GM18861 (cell line): ENCODE measurements at regions not wholly inside any gene's neighbourhood (a gene's known extent, or its start where the extent isn't known, plus 50 kb on each side); places are given as distances from the start of the nearest gene placed in this dataset.

ENCODE experiments used
- ATAC-seq: cut with Tn5 transposase; IDR thresholded peaks from one replicate; pipeline ENCODE4 v1.9.1; 2021; ENCODE audit not compliant: unreplicated experiment

DNA sequence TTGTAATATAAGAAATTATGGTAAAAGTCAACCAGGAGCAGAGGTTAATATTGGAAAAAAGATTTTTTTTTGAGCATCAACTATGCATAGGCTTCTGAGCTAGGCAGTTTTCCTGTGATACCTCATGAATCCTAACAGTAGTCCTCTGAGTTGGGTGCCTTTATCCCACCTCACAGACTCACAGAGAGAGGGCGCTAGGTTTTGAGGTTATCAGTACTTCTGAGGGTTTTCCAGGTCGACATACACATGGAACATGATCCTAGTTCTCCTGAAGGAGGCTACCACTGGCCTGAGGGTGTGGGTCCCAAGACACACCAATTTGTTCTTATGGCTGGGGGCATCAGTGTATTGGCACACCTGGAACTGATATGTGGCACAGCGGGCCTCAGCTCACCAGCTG is 358.8 kb upstream of the JAG1 start:
- no peak for ATAC-seq

DNA sequence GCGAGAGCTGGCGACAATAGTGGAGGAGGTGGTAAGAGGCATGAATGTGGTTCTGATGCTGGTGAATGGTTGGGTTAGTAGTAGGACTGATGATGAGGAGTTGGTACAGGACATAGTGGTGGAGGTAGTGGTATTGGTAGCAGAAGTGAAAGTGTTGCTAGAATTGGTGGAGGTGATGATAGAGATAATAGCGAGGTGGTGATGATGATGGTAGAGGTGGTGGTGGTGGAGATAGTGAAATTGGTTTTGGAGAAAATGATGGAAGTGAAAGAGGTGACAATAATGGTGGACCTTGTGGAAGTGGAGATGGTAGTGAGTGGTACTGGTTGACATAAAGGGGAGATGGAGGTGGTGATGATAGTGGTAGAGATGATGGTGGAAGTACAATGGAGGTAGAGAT is 360.2 kb upstream of the JAG1 start:
- ATAC-seq: no peak

DNA sequence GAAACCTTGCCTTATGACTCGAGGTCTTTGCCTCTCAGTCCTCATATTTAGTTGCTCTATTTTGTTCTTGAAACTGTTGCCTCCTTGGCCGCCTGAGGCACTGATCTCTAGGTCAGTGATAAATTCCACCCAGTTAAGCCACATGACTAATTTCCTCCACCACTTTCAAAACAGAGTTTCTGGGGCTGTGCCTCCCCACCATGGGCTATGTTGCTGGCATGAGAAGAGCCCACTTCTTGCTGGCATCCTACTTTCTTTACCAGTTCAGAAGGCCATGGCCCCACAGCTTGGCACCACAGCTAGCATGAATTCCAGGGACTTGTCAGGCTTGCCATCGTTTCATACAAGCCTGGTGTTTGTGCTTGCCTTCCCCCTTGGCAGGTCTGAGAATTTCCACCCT is 361.4 kb upstream of the JAG1 start:
- no peak for ATAC-seq

DNA sequence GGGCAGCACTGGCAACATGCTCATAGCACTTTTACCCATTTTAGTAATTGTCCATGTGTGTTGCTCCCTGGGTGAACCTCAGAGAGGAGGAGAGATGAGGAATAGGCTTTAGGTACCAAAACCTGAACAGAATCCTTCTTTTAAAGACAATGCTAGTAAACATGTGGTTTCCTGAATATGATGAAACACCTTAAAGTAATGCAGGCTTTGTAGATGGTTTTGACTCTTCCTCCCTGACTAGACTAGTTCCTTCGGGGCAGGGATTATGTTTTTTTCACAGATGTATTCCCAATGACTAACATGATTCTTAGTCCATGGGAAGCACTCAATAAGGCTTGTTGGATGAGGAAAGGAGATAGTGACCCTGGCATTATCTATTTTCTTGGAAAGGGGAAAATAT is 367.6 kb upstream of the JAG1 start:
- ATAC-seq: no peak

DNA sequence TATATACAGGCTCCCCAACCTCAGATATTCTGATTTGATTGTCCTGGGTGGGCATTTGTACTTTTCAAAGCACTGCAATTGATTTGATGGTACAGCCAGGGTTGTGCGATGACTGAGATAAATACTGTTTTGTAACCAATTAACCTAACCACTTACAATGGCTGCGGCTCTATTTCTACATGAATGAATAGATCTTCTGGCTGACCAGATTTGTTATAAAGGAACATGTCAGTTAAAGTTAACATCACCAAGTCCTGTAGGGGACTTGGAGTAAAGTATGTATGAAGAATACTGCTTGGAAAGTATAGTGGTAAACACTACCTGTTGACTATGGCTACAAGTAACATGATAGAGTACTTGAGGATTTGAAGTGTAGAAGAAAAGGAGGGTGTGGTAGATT is 369.2 kb upstream of the JAG1 start:
- ATAC-seq: no peak

DNA sequence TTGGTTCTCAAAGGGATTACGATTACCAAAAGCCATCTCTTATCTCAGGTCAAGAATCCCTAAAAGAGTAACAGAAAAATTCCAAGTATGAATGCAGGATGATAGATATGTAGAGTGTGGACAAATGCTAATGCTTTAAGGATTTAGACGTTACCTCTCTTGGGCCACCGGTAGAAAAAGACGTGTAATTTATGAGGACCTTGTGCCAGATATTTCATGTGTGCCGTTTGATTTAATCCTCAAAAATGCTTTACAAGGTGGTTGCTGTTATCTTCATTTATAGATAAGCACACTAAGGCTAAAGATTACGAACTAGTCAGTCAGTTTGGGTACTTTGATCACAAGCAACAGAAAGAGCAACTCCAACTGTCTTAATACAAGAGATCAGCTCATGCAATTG is 370.8 kb upstream of the JAG1 start:
- ATAC-seq: no peak

DNA sequence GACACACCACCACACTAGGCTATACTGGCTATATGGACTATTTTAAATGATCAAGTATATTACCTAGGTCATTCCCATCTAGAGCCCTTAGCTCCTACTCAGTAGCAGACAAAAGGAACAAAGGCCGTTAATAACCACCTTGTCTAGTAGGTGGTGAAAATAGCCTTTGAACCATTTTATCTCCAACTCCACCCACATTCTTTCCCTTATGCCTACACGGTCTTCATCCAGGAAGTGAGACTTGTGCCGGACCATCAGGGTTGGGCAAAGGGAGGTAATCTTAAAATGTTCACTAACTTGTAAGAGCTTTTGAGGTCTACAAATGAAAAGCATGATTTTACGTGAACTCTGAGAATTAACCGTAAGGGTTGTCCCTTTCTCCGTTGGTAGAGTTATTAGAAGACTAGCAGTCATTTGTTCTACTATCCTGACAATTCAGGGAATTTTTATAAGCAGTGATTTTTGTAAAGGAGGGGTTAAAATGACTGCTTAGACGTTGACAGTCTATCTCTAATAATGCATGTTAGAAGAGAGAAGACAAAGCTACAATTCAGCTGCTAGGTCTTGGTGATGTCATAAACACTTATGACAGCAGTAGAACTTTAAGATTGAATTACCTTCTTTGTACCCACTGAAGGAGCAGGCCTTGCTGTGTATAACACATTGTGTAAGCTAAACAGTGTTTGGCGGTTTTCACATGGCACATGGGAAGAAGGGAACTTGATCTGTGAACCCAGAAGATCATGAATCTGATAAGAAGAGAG is 371.8 kb upstream of the JAG1 start:
- ATAC-seq: no peak

DNA sequence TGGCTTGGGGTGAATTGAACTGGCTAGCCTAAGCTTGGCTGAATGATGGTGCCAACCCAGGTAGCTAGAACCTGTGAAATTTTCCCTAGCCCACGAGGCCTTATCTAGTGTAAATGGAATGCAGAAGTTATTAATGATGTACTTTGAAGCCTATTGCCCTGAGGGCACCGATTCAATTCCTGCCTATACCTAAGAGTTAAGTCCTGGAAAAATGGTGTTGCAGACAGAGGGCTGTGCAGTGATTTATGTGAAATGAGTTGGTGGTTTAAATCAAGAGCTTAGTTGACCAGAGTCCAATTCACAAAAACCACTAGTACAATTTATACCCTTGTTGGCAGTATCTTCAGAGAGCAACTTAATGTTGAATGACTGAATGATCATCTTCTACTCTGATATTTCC is 373.8 kb upstream of the JAG1 start:
- ATAC-seq: no peak

DNA sequence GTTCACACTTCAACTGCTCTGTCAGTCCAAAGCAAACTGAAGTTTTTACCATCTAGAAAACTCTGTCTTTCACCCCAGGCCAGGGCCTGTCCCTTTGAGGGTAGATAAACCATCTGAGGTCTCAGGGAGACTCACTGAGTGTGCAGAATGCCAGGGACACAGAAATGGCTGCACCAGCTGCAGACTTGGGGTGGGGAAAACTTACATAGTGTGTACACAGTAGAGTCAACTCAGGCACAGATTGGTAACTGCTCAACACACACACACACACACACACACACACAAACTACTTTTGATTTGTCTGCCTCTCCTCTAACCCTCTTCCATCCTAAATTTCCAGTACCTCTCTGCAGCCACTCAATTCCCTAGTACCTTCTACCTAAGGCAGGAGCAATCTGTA is 374.9 kb upstream of the JAG1 start:
- ATAC-seq: no peak

DNA sequence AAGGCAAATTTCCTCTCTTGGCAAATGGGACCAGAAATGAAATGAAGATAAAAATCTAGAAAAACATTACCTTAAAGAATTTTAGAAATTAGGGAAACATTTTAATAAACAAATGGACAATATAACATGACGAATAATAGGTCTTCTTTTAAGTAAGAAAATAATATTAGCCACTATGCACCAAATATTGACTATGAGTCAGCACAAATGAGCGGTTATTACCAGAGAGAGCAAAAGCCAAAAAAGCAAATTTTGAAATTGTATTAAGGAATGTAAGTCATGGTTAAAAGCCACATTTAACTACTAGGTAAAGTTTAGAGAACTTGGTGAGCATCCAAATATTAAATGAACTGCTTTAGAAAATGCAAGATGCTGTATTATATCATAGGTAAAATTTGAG is 376.6 kb upstream of the JAG1 start:
- no peak for ATAC-seq

DNA sequence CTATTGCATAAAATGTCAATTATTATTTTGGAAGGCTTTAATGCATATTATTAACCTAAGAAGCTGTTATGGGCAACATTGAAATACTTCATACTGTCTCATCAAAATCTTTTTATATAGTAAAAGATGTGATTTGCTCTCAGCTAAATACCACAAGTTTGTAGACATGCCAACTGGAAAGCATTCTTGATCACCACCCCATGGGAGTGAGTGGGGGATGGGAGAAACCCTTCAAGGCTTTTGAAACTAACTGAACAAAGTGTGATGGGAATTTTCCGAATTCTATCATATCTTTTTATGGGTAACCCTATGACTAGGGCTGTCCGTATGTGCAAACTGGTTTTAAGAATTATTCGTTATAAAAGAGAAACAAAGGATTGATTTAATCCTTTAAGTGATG is 377.3 kb upstream of the JAG1 start:
- no peak for ATAC-seq

DNA sequence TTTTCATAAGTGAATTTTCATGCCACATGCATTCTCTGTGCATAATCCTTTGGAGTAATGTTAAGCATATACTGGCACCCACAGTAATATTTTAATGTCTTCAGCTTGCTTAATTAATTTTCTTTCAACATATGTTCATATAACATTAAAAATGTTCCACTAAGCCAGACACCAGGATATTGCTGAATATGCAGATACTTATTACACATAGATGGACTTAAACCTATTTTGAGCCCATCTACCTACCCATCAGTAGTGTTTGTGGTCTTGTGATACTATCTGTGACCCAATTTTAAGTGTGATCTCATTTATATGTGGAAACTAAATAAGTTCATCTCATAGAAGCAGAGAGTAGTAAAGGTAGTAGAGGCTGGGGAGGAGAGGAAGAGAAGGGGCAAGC is 379.5 kb upstream of the JAG1 start:
- no peak for ATAC-seq

DNA sequence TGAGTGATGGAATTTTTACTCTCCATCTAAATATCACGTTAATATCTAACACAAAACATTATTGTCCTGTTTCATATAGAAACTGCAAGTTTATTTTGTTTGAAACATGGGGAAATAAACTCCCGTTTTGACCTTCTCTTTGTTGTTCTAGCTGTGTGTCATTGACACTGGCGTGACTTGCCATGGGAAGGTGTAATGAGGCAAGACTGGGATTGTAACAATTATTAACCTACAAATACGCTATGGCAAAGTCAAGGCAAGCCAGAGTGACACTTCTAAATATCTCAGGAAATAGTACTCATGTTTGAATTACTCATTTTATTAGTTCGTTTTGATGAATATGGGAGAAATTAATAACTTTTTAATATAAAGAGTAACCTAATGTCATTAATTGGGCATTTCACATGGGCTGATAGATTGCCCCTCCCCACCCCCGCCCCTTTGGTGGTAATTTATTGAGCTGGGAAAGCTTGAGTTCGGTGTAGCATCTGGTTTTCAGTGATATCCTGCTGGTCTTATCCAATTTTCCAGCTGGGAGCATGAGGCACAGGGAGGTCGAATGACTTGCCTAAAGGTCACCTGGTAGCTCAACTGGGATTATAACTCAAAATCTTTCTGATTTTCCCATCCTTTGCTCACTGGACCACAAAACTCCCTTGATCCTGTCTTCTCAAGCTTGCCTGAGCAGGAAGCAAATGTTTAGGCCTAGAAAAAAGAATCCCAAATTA is 380.6 kb upstream of the JAG1 start:
- ATAC-seq: no peak

DNA sequence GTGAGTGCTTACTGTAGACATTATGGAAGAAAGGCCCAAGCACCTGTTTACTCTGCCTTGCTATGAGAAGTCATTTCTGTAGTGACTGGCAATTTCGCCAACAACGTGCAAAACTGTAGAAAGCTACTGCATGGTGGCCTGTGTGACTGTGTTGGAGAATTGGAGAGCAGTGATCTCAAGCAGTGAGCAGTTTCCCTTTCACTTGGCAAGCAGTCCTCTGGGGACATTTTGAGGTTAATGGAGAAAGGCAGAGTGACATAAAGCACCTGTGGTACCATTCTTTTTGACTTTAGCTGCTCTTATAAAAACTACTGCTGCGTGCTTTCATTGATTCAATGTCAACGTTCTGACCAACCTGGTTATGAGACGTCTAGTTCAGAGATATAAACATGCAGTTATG is 382.6 kb upstream of the JAG1 start:
- ATAC-seq: no peak

DNA sequence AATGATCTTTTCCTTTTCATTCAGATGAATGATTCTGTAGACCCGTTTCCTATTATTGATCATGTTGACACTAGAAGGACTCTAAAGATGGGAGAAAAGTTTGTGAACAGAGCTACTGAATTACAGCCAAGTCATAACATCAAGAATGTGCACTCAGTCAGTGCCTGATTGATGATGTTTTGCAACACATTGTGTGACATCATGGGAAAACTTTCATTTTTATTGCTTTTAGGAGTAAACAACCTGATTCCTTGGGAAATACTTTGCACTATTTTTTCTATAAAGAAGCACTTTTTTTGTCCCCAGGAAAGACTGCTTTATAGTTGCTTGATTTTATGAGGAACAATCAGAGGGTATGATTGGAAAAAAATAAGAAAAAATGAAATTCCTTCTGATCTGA is 383.8 kb upstream of the JAG1 start:
- no peak for ATAC-seq

DNA sequence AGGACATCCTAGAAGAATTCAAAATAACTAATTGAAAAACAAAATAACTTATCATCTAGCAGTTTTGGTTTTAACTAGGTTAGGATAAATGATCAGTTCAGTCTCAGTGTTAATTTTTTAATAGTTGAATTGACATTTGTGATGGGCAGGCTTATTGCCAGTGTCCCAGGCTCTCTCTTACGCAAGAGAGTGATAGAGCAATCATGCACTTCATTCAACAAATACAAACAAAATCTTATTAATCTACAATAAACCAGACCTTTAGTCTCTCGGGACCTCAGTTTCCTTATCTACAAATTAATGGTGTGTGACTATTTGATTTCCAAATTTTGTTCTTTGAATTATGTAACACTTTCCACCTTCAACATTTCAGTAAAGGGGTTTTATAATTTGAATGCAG is 385.9 kb upstream of the JAG1 start:
- no peak for ATAC-seq

DNA sequence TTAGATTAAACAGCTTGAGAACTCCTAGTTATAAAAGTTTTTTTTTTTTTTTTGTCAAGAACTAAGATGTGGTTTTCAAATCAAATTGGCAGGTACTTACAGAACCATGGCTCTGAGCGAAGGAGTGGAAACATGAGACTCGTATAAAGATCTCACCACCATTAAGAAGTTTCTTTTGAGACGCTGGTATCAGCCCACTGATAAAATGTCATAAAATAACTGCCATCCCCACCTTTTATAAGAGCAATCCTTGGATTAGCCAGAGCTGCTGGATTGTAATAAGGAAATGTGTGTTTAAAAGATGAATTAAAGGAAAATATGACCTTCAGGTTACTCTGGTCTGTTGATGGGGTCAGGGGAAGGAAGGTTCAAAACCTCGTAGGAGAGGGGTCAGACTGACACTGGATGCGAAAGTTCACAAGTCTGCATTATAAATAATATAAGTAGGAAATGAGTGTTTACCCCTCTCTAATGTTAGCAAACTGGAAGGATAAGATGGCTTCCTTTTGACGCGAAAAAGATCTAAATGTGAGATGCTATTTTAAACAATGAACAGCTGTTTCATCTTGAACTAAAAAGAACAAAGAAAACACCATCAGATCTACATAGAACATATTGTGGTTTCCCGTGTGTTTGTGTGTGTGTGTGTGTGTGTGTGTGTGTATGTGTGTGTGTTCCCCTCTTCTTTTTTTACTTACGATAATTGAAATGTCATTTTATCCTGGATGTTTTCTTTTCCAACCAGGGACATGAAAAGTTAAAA is 386.8 kb upstream of the JAG1 start:
- ATAC-seq: no peak

DNA sequence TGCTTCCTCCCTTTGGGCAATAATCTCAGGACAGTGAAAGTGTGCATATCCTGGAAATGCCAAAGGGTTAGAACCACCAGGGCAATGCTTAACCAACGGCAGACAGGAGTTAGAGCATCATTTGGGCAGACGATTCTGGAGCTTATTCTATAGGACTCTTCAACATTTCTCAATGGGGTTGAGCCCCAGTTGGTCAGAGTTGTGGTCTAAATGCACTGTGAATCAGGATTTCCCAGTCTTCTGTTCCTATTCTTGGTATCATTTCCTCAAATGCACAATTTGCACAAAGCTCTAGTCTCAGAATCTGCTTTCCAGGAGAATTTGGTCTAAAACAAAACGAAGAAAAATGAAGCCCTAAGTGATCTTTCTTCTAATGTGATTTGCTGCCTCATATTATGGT is 389.6 kb upstream of the JAG1 start:
- ATAC-seq: no peak

DNA sequence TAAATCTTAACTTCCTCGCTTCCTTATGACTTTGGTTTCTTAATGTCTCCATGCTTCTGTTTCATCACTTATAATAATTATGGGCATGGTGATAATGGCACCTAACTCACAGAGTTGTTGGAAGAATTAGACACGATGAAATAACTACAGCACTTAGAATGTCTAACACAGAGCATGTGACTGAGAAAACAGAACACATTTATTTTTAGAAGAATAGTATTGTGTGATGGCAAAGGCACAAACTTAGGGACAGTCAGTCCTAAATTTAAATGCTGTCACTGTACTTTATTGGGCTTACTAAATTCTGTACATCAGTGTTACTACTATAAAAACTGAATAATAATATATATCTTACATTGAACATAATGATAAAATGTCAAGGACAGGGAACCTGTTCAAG is 391.1 kb upstream of the JAG1 start:
- ATAC-seq: no peak

DNA sequence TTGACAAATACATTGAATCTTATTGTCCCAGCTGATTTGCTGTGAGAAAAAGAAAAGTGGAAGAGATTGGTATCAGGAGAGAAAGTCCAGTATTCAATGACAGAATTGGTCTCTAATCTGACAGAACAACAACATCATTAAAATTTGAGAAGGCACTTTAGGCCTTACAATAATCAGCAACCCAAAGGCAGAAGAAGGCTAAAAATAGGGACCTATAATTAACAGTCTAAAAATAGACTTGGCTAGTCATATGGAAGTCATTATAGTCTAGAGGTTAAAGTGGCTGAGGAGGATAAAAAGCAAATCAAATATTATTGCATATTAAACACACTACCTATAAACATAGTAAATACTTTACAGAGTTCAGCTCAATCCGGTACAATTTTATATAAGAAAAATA is 393.6 kb upstream of the JAG1 start:
- no peak for ATAC-seq

DNA sequence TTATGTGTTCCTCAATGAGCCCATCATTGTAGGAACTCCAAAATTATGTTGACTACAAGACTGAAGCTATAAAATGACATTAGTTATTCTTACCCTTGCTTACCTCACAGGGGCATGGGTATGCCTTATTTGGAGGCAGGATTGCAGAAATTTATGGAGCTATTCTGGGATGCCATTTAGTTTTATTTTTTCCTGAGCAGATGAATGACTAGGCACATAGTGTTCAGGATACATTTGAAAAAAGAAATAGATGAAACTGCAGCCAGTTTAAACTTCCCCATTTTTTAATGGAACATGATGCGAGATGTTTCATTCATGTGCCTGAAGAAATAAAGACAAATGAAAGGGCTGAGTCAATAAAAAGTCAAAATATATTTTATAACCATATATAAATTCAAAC is 399.2 kb upstream of the JAG1 start:
- ATAC-seq: no peak

DNA sequence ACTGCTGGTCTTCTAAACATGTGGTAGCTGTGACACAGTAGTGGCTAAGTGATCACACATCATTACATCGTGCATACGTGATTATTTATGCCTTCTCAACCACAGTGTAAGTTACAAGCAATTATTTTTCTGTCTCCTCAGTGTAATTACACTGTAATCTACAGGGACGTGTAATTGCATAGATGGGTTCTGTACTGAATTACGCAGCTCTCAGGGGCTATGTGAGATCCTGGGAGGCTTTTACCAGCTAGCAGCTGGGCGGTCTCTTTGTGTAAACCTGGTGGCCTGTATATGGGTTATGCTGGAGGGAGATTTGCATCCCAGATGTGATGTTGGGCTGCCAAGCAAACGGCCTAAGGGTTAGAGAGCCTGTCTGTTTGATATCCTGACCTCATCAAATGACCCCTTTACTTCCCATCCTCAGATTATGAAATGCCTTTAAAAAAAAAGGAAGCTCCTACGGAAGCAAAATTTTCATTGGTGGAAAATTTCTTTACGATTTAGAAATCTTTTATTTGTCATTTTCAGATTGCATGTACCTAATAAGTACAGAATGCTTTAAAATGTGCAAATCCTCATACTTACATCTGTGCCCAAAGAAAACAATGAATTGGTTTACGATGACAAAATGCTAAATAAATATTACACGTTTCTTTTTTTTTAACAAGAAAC is 402.8 kb upstream of the JAG1 start:
- no peak for ATAC-seq
